Activated CD8-positive, alpha-beta memory T cell treated with anti-CD3 and anti-CD28 coated beads, Interleukin-2, amount 50 U/mL, for 1 hour (primary cell): ENCODE measurements at regions not wholly inside any gene's neighbourhood (a gene's known extent, or its start where the extent isn't known, plus 50 kb on each side); places are given as distances from the start of the nearest gene placed in this dataset.

ENCODE experiments used
- DNase-seq: peaks from one replicate; pipeline ENCODE4 v3.0.0-alpha.2; 2020; ENCODE audit errors: extremely low read depth

GRCh38 chr2:181114021-181114420 is 133.6 kb downstream of the UBE2E3 start:
- no peak for DNase-seq

- DNase-seq = no peak
Measured at GRCh38 chr2:181116261-181116660, 135.9 kb downstream of the UBE2E3 start.

- no peak for DNase-seq
Measured at GRCh38 chr2:181117206-181117925, 137.0 kb downstream of the UBE2E3 start.

- no peak for DNase-seq
Measured at GRCh38 chr2:181120625-181121024, 140.2 kb downstream of the UBE2E3 start.

DNA sequence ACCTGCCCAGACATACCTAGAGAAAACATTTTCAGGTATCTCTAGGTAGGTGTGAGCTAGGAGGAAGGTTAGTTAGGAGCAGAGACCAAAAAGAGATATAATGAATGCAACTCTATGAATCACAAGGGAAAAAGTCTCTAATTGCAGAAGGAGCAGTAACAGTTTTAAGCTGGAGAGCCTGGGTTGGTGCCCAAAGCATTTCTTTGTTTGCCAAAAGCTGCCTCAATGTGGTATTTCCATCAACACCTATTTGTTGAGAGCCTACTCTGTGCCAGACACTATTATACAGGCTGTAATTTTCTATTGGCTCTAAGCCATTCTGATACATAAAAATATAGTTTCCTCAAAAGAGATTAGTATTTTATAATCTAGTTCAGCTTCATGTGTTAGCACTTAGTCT is 141.6 kb downstream of the UBE2E3 start:
- DNase-seq = no peak

- DNase-seq = no peak
Measured at GRCh38 chr2:181122601-181123000, 142.2 kb downstream of the UBE2E3 start.

DNA sequence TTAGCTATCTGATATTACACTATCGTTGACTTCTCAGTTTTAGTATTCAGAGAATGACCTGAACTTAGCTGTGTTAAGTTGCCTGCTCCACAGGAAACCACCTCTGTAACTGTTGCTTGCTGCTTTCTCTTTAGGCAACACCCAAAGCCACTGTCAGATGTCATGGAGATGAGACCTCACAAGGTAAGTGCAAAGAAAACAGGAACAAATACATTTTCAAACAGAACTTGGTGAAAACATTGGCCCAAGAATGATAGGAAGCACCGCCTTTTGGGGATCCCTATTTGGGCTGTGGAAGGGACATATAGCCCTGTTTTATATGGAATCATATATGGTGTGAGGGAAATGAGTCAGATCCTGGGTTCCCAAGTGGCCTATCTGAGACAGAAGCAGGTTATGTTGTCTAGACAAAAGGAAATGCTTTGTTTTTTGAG is 143.4 kb downstream of the UBE2E3 start:
- peak; percentile 53 for DNase-seq

DNA sequence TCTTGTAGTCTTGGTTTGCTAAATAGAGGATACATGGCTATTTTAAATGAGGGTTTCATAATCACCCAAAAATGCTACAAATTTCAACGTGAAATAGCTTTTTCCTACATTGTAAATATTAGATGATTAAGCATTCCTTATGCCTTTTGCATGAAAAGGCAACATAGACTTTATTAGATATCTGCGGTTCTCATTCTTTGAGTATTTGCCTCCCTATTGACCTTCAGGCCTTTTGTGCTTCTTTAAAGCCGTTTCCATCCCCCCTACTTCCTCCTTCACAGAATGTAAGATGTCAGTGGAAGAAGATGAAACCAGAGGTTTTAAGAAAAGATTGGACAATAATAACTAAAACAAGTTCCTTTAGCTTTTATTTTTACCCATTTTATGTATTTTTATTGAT is 144.1 kb downstream of the UBE2E3 start:
- no peak for DNase-seq

- DNase-seq = no peak
Measured at GRCh38 chr2:181125359-181125758, 145.0 kb downstream of the UBE2E3 start.

GRCh38 chr2:181126311-181126868 is 146.0 kb downstream of the UBE2E3 start:
- no peak for DNase-seq

- DNase-seq = no peak
Measured at GRCh38 chr2:181128199-181128598, 147.8 kb downstream of the UBE2E3 start.

GRCh38 chr2:181129364-181130056 is 149.1 kb downstream of the UBE2E3 start:
- no peak for DNase-seq

- no peak for DNase-seq
Measured at GRCh38 chr2:181130686-181131085, 150.3 kb downstream of the UBE2E3 start.

GRCh38 chr2:181131584-181131983 is 151.2 kb downstream of the UBE2E3 start:
- no peak for DNase-seq

GRCh38 chr2:181138816-181139215 is 158.4 kb downstream of the UBE2E3 start:
- DNase-seq = no peak

DNA sequence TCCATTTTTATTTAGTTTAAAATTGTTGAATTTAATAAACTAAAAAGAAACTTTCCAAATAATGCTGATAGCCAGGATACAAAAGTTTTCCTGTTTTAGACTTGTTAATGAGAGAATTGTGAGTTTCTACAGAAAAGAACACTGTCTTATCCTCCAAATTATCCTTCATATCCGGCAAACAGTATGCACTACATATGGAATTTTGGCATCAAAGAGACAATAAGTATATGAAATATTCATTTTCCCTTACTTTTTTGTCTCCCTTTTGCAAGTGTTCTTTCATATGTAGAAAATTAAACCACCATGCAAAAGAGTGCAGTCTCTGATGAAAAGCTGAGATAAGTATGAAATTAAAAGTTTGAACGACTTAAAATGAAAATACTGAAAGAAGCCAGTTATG is 159.4 kb downstream of the UBE2E3 start:
- no peak for DNase-seq

DNA sequence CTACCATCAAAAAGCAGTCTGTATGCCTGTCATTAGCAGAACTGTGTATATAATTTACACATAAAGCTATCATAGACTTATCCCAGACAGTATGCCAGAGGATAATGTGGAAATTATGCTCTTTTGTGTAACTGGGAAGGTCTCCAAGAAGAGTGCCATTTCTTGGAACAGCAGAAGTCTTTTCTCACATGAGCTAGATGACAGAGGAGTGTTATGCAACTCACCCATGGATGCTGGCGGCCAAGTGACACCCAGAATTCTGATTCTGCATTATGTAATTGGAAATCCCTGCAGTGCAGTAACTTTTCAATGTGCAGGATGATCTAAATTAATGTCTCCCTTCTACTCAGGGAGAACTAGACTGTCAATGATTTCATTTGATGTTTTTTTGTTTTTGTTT is 160.0 kb downstream of the UBE2E3 start:
- no peak for DNase-seq

- DNase-seq = no peak
Measured at GRCh38 chr2:181140928-181141327, 160.5 kb downstream of the UBE2E3 start.

GRCh38 chr2:181141676-181142075 is 161.3 kb downstream of the UBE2E3 start:
- DNase-seq = no peak

GRCh38 chr2:181142514-181142913 is 162.1 kb downstream of the UBE2E3 start:
- DNase-seq = no peak

DNA sequence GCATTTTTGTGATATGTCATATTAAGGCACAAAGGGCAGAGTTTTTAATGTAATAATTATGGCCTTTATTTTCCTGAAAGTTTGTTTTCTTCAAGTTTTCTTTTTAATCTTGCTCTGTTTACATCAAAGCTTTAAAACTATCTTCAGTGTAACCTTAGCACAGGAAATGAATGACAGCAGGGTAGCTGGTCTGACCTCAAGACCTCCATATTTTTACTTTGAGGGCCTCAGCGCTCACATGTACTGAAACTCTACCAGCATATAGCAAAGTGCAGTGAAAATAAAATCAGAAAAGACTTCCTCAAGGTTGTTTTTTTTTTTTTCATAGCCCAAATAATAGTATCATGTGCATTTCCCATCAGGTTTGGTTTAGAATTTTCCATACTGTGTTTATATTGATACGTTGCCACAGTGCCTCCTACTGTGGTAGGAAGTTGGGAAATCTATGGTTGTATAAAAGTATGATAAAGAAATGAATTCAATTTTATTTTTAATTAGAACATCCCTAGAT is 163.4 kb downstream of the UBE2E3 start:
- no peak for DNase-seq

DNA sequence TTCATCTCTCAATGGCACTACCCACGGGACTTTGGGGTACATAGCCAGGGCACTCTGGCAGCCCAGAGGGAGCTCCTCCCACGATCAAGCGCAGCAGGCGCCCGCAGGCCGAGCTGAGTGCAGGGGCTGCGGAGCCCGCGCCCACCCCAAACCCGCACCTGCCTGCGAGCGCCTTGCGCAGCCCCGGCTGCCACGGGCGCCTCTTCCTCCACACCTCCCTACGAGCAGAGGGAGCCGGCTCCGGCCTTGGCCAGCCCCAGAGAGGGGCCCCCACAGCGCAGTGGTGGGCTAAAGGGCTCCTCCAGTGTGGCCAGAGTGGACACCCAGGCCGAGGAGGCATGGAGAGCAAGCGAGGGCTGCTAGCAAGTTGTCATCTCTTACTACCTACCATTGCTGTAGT is 165.2 kb downstream of the UBE2E3 start:
- DNase-seq = no peak

- no peak for DNase-seq
Measured at GRCh38 chr2:181146171-181146570, 165.8 kb downstream of the UBE2E3 start.
